CD1c-positive myeloid dendritic cell (primary cell): ENCODE measurements at regions not wholly inside any gene's neighbourhood (a gene's known extent, or its start where the extent isn't known, plus 50 kb on each side); places are given as distances from the start of the nearest gene placed in this dataset.
A peak's percentile ranks its signal among the peaks of the same experiment; 100 is the strongest.

Experiments used
- DNase-seq: peaks from one replicate; pipeline ENCODE4 v3.0.0-alpha.2; 2016; ENCODE audit errors: extremely low spot score

DNA sequence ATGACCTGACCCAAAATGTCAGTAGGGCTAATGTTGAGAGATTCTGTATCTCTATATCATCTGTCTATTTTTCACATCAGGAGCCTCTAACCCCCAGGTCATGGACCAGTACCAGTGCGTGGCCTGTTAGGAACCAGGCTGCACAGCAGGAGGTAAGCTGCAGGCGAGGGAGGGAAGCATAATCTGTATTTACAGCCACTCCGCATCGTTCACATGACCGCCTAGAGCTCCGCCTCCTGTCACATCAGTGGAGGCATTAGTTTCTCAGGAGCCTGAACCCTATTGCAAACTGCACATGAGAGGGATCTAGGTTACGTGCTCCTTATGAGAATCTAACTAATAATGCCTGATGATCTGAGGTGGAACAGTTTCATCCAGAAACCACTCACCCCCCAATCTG lies 180.6 kb downstream of the RDH14 start:
- DNase-seq, result no peak

GRCh38 chr2:18378020-18378653 lies 182.3 kb downstream of the RDH14 start:
- DNase-seq, result peak; percentile 30

- DNase-seq, result no peak
Measured at GRCh38 chr2:18376936-18377335, 183.5 kb downstream of the RDH14 start.

DNA sequence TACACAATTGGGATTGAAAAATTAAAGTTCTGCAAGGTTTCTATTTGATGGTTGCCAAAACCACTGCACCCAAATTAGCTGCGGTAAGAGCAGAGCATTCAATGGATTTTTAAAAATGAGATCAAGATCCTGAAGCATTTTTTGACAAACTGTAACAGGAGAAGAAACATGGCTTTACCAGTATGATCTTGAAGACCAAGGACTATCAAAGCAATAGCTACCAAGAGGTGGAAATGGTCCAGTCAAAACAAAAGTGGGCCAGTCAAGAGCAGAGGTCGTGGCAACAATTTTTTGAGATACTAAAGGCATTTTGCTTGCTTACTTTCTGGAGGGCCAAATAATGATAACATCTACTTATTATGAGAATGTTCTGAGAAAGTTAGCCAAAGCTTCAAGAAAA lies 186.8 kb downstream of the RDH14 start:
- no peak for DNase-seq

- no peak for DNase-seq
Measured at GRCh38 chr2:18373081-18373480, 187.4 kb downstream of the RDH14 start.

- no peak for DNase-seq
Measured at GRCh38 chr2:18372641-18373040, 187.8 kb downstream of the RDH14 start.

DNA sequence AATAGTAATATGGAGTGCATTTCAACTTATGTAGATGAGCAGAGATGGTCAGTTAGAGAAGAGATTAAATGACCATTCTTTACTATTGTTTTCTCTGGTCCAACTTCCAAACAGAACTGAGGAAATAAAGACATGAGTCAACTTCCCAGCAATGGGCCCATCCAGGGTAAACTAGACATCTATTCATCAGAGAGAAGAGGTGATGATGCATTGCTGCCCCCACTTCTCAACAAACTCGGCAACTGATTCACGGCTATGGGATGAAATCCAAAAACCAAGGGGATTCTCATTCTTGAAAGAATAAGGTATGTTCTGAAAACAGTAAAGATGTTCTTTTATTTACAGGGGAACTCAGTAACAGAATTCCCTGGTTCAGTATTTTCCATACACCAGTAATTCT lies 190.7 kb downstream of the RDH14 start:
- no peak for DNase-seq

DNA sequence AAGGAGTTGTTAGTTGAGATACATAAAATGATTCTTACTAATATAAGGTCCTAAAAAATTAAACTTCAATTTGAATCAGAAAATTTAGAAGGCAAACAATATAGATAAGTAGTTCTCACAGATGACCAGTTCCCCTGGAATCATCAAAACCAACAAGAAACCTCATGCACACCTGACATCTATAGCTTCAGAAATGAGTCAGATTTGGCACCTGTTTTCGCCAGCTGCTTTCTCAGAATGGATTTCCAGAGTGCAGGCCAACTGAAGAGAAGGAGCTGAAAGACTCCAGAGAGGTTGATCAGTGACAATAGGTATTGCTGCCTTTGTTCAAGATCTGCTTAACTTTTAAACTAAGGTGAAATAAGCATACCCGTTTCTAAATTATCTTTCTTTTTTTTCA lies 192.4 kb downstream of the RDH14 start:
- DNase-seq, result no peak

DNA sequence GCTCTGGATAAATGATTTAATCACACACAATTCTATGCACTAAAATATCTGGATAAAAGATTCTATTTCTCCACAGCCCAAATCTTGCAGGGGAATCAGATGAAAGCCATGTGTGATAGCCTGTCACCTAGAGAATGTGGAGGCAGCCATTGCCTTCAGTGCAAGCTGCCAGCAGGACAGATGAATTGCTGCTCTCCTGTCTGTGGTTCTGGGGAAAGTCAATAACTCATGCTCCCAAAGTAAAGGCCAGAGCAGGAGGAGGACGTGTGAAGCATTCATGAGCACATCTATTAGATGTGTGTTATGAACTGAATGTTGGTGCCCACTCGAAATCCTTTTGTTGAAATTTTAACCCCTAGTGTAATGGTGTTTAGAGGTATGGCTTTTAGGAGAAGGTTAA lies 195.1 kb downstream of the RDH14 start:
- DNase-seq, result no peak

- no peak for DNase-seq
Measured at GRCh38 chr2:18363348-18363747, 197.1 kb downstream of the RDH14 start.

- no peak for DNase-seq
Measured at GRCh38 chr2:18362696-18363095, 197.8 kb downstream of the RDH14 start.

DNA sequence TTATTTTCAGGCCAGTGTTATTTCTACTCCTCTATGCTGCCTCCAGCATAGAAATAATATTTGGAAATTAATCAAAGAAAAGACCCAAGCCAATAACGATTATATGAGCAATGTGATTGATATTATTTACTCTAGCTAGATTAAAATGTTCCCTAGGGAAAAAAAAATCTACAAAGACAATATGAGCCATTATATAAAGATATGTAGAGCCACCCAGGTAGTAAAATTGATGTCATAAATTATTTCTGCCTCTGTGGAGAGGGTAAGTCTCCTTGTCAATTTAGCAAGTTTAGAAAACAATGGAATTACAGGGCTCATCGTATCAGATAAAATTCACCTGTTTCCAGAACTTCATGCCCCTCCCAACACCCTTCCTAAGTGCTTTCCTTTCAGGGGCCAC lies 202.9 kb downstream of the RDH14 start:
- DNase-seq, result no peak

DNA sequence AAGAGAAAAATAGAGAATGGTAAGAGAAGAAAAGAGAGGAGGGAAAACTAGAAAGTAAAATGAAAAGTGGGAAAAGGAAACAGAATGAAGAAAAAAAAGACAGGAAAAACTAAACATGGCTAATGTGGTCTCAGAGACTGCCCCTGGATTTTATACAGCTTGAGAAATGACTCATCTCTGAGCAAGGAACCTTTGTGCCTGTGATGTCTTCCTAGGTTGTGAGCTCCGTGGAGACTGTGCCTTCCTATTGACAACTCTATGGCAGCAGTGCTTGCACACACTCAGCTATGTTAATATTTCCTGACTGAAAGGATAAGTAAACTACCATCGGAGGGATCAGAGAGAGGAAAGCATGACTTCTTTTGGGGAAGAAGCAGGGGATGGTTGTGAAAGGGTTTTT lies 203.8 kb downstream of the RDH14 start:
- no peak for DNase-seq

- no peak for DNase-seq
Measured at GRCh38 chr2:18349421-18349820, 211.0 kb downstream of the RDH14 start.

DNA sequence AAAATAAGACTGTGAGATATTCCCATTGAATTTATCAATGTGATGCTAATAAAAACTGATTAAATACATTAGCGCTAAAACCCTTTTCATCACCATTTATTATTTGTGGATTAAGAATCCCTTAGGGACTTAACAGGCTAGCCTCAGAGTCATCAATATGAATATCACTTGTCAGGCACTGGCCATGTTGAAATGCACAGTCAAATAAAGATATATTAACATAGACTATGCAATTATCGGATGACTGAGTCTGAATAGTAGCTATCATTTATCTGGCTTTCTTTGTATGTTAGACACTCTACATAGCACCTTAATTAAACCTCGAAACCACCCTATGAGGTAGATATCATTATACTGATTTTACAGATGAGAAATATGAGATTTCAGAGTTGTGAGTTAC lies 213.6 kb downstream of the RDH14 start:
- no peak for DNase-seq

DNA sequence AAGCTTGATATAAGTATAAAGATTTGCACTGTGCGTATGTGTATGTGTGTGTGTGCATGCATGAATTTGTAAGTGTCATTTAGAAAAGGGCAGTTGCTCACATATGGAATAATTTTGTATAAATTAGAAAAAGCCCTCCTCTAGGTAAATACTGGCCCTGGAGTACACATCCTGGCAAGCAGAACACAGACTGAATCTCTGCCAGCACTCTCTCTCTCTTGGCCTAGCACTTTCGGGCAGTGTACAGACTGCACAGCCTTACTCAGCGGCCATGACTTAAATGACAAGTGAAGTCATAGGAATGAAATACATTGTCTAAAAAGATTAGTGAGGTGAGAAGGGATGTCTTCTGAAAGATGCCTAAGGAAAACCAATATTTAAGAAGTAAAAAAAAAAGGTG lies 214.1 kb downstream of the RDH14 start:
- DNase-seq, result no peak

GRCh38 chr2:18345848-18346247 lies 214.6 kb downstream of the RDH14 start:
- no peak for DNase-seq

GRCh38 chr2:18342901-18343300 lies 217.6 kb downstream of the RDH14 start:
- DNase-seq, result no peak

- no peak for DNase-seq
Measured at GRCh38 chr2:18339326-18339725, 221.1 kb downstream of the RDH14 start.

DNA sequence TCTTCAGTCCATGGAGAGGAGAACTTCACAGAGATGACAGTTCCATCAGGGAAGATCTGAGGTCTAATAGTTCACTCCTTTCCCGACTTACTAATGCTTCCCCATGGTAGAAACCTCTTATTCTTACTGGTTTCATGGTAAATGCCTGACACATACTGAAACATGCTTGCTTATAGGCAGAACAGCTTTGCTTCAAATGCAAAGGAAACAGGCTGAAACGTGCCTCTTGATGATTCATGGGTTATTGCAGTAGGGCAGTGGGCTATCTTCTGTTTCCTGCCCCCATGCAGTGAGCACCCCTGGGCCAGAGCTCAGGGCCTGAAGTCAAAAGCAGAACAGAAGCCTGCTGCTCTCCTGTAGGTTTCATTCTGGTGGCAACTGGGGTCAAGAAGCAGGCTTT lies 223.5 kb downstream of the RDH14 start:
- DNase-seq, result no peak

DNA sequence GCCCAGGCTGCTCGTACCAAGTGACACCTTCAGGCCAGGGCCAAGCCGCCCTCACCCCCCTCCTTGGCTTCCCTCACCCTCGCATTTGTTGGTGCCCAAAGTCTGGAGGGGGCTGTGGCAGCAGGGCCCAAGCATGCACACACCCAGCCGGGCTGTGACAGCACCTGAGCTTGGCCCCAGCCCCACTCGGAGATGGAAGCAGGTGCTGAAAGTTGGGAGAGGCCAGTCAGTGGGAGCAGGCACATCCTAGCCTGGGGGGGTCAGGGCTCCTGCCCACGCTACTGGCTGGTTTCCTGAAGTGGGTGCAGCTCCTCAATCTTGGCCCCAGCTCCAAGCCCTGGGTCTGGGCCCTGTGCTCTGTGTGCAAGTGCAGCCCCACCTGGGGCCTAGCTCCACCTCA lies 228.0 kb downstream of the RDH14 start:
- DNase-seq, result no peak

DNA sequence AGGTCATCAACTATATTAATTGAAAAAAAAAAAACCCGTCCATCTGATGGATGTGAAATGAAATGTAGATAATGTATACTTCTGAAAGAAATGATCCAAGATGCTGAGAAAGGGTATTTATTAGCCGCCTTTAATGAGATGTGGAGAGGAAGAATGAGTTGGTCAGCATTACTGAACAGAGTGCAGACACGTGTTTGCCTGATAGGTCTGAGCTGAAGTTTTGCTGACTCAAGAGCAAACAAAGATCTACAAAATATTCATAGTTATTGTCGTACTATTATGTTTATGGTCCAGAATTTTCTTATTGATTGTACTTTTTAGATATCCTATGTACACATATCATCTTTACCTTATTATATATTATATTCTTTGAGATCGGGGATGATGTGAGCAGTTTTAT lies 235.3 kb downstream of the RDH14 start:
- no peak for DNase-seq

DNA sequence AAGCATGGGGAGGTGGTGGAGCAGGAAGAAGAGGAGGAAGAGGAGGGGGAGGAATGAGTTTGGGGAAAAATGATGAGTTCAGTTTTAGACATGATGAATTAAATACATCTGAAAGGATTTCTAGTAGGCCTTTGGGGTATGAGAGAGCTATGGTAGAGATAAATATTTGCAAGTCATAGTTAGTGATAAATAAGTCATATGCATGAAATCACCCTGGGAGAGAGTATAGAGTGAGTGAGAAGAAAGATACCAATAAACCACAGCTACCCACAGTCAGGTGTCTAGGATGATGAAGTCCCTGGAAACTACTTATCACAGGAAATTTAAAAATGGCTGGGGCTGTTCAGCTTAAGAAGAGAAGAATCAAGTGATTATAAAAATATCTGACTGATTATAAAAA lies 240.5 kb downstream of the RDH14 start:
- DNase-seq, result no peak

DNA sequence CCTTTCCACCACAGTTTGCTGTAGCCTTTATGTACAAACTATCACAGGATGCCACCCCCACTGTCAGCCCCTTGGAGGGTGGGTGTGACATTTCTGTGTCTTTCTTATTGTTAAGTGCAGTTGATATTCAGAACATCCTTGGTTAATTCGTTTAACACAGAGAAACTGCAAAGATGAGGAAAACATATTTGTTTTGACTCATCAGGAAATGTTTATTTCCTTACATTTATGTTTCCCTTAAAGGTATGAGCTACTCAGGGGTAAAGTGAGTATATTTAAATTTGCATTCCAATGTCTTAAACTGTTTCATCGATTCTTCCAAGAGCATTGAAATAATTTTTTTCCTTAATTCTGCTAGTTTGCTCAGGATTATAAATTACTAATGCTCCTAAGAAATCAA lies 243.4 kb downstream of the RDH14 start:
- no peak for DNase-seq

GRCh38 chr2:18312818-18313217 lies 247.6 kb downstream of the RDH14 start:
- no peak for DNase-seq
